Stimulated activated CD4-positive, alpha-beta T cell treated with anti-CD3 and anti-CD28 coated beads, Interleukin-2, amount 100 ng/mL, for 24 hours (primary cell): ENCODE measurements at regions not wholly inside any gene's neighbourhood (a gene's known extent, or its start where the extent isn't known, plus 50 kb on each side); places are given as distances from the start of the nearest gene placed in this dataset.

Experiments
- DNase-seq, 2 donors: peaks; one replicate each; pipeline ENCODE4 v3.0.0-alpha.2; 2020

DNA sequence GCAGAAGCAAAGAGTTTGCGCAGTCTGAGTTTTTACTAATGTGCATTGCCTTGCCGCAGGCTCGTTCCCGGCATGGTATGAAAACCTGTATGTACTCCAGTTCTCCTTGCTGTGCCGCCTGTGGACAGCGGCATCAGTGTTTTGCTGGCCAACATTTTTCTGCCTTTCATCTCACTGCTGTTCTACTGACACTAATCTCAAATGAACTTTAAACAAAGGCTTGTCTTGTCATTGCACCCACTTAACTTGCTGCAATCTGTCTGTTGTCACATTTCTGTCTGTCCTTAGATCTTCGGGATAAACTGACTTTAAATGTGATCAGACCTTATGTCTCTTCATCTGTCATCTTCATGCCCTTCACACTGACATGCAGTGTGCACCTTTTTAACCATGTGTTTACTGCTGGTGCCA is 71.7 kb upstream of the ZNRF2 start:
- no peak for DNase-seq

DNA sequence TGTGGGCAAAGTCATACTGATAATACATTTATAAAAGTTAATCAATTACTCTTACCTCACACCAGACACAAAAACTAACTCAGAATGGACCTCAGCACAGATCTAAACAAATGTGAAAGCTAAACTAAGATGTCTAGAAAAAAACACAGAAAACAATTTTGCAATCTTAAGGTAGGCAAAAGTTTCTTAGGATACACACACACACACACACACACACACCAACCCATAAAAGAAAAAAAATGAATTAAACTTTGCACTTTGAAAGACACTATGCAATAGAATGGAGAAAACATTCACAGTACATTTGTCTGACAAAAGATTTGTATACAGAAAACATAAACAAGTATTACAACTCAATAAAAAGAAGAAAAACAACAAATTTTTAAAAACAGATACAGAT is 70.8 kb upstream of the ZNRF2 start:
- no peak for DNase-seq

DNA sequence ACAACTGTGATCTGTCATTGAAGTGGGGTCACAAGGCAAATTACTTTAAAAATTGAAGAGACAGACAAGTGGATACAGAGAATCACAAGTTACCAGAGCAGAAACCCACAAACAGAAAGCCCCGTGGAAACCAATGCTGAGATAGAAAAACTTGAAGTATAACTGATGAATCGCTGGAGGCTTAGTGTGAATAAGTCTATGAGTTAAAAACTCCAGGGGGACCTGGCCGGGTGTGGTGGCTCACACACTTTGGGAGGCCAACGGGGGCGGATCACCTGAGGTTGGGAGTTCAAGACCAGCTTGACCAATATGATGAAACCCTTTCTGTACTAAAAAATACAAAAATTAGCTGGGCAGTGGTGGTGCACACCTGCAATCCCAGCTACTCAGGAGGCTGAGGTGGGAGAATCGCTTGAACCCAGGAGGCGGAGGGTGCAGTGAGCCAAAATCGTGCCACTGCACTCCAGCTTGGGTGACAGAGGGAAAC is 69.7 kb upstream of the ZNRF2 start:
- no peak for DNase-seq

DNA sequence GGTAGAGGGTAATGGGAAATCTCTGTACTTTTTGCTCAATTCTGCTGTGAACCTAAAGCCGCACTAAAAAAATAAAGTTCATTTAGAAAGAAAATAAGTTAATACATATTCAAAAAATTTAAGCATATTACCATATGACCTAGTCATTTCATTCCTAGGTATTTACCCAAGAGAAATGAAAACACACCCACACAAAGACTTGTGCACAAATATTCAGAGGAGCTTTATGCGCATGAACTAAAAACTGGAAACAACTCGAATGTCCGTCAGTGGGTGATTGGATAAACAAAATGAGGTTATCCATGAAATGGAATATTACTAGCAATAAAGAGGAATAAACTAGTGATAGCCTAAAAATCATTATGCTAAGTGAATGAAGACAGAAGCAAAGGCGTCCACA is 62.6 kb upstream of the ZNRF2 start:
- DNase-seq: no peak

DNA sequence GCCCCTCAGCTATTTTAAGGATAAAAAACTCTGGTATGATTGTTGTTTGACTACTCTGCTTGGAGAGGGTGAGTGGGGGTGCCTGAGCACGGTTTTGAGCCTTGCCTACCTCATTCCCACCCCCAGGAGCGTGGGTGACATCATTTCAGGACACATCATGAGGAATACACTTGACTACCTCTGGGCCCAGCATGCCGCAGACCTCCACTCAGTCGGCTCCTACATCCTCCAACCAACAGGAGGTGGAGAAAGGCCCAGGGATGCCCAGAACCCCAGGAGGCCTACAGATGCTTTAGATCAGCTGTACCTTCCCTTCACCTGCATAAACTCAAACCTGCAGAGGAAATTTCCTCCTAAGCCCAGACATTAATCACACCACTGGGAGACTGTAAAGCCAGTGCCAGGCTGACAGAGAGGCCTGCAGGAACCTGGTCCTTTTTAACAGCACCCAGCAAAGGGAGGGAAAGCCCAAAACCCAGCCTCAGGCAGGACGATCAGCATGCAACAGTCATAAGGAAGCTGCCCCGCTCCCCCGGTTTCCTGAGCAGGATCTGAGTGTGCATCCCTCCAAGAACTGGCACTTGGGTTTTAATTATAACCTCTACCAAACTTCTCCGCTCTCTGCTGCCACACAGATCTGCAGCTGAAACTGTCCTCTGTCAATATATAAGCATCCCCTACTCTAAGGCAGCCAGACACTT is 61.7 kb upstream of the ZNRF2 start:
- DNase-seq: no peak

GRCh38 chr7:30223896-30224295 is 60.5 kb upstream of the ZNRF2 start:
- DNase-seq: no peak

- DNase-seq: no peak
These were observed 59.8 kb upstream of the ZNRF2 start for GRCh38 chr7:30224511-30225062.

- DNase-seq: peak in 1 of 2 donors; percentile 7
These were observed 58.4 kb upstream of the ZNRF2 start for GRCh38 chr7:30225863-30226613.

GRCh38 chr7:30226614-30227268 is 57.7 kb upstream of the ZNRF2 start:
- no peak for DNase-seq

DNA sequence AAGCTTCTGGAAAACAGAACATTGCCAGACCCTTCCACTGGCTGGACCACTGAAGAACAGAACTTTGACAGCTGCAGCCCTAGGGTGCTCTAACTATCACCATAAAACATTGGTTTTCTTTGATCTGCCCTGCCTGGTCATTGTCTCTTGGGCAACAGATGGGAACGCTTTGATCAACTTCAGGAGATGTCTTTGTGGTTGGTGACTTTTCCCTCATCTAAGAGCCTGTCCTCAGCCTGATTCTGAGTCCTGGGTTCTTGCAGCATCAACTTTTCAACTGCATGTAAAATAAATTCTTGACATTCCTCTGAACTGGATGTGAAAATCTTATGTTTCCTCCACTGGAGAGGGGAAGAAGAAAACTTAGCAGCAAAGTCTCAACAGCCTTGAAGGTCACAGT is 53.1 kb upstream of the ZNRF2 start:
- DNase-seq: no peak

- DNase-seq: no peak
These were observed 52.0 kb upstream of the ZNRF2 start for GRCh38 chr7:30232391-30232790.
